ENCODE measurements at regions not wholly inside any gene's neighbourhood (a gene's known extent, or its start where the extent isn't known, plus 50 kb on each side); places are given as distances from the start of the nearest gene placed in this dataset.
A peak's percentile ranks its signal among the peaks of the same experiment; 100 is the strongest.
"Not testable (repeated sequence)": the region's sequence is repeated elsewhere in the genome, so short reads cannot be mapped to it uniquely, and the experiment has no call there.

GRCh38 chrX:146921204-146921603 is 106.7 kb upstream of the CXorf51A start:
- DNase-seq (no peak), ATAC-seq (no peak), FAIRE-seq (peak; percentile 56)
- no peaks in the 10 kb centered on the region for H3K36me3 ChIP-seq
- no peaks in the 10 kb centered on the region for H3K4me1 ChIP-seq
- peaks cover 0 to 3% (median 0%) of the 10 kb centered on the region in 4 donors for H3K9me3 ChIP-seq
- H3K4me3 ChIP-seq = no peak overlapping the region
- no peak for TF ChIP-seq CTCF (IDR thresholded peaks at IDR 0.05)
- no peak overlapping the region for H3K27ac ChIP-seq
- no peaks in the 10 kb centered on the region for H3K27me3 ChIP-seq
- intact Hi-C loops (cut with DNase I) = no loop called here

- TF ChIP-seq CTCF (IDR thresholded peaks at IDR 0.05) = no peak
- Histone ChIP-seq H3K27me3 (no peaks in the 10 kb centered on the region), H3K27ac (no peak overlapping the region), H3K9me3 (no peaks in the 10 kb centered on the region), H3K4me1 (no peaks in the 10 kb centered on the region), H3K4me3 (no peak overlapping the region), H3K36me3 (no peaks in the 10 kb centered on the region)
- ATAC-seq (no peak), DNase-seq (peak in 1 of 6 donors; percentile 47), FAIRE-seq (no peak)
- intact Hi-C loops (cut with DNase I) = no loop called here
- WGBS, 2 donors = 43 to 44% methylated on average over 8 of the region's 8 CpGs
These were observed 93.1 kb upstream of the CXorf51A start for GRCh38 chrX:146907391-146908240.

- intact Hi-C loops (cut with DNase I) = no loop called here
- Histone ChIP-seq H3K27me3 (no peaks in the 10 kb centered on the region), H3K4me3 (no peak overlapping the region), H3K36me3 (no peaks in the 10 kb centered on the region), H3K27ac (no peak overlapping the region), H3K4me1 (no peaks in the 10 kb centered on the region), H3K9me3 (no peaks in the 10 kb centered on the region)
- no peak for FAIRE-seq
- 44 to 48% methylated on average over 5 of the region's 5 CpGs for WGBS, 2 donors
- DNase-seq = peak in 1 of 6 donors; percentile 37
- no peak for TF ChIP-seq CTCF (IDR thresholded peaks at IDR 0.05)
- no peak for ATAC-seq
These were observed 91.6 kb upstream of the CXorf51A start for GRCh38 chrX:146906166-146906565.

- Histone ChIP-seq H3K4me1 (no peaks in the 10 kb centered on the region), H3K4me3 (no peak overlapping the region), H3K36me3 (no peaks in the 10 kb centered on the region), H3K9me3 (no peaks in the 10 kb centered on the region), H3K27ac (no peak overlapping the region), H3K27me3 (no peaks in the 10 kb centered on the region)
- FAIRE-seq (no peak), ATAC-seq (peak in 2 of 4 donors; percentile 34 to 55), DNase-seq (peak in 2 of 6 donors; percentile 17 to 42)
- intact Hi-C loops (cut with DNase I) = no loop called here
- no peak for TF ChIP-seq CTCF (IDR thresholded peaks at IDR 0.05)
These were observed 72.5 kb upstream of the CXorf51A start for GRCh38 chrX:146887020-146887419.

- H3K27me3 ChIP-seq = no peaks in the 10 kb centered on the region
- intact Hi-C loops (cut with DNase I) = no loop called here
- no peak for TF ChIP-seq CTCF (IDR thresholded peaks at IDR 0.05)
- no peaks in the 10 kb centered on the region for H3K4me1 ChIP-seq
- WGBS, 2 donors = 55 to 56% methylated on average over 2 of the region's 2 CpGs
- no peaks in the 10 kb centered on the region for H3K9me3 ChIP-seq
- no peaks in the 10 kb centered on the region for H3K36me3 ChIP-seq
- no peak overlapping the region for H3K4me3 ChIP-seq
- DNase-seq (no peak), ATAC-seq (no peak), FAIRE-seq (no peak)
- no peak overlapping the region for H3K27ac ChIP-seq
These were observed 67.0 kb upstream of the CXorf51A start for GRCh38 chrX:146881521-146881920.

- H3K27ac ChIP-seq; H3K36me3 ChIP-seq; H3K4me1 ChIP-seq; FAIRE-seq; H3K9me3 ChIP-seq; ATAC-seq; H3K4me3 ChIP-seq; H3K27me3 ChIP-seq; intact Hi-C loops (cut with DNase I): not testable (repeated sequence)
- WGBS, 2 donors = 82 to 91% methylated on average over 18 to 27 of the region's 27 CpGs
- DNase-seq = peak in 1 of 6 donors; percentile 45
These were observed 52.3 kb upstream of the CXorf51A start for GRCh38 chrX:146866846-146867245.

- H3K4me3 ChIP-seq; H3K27ac ChIP-seq; H3K4me1 ChIP-seq; H3K36me3 ChIP-seq; FAIRE-seq; H3K27me3 ChIP-seq; H3K9me3 ChIP-seq; DNase-seq; intact Hi-C loops (cut with DNase I); ATAC-seq: not testable (repeated sequence)
- 79% methylated on average over 14 of the region's 14 CpGs for WGBS, 2 donors
These were observed 51.2 kb upstream of the CXorf51A start for GRCh38 chrX:146865734-146866133.

Measured in pancreas (tissue), 10 donors.